Parathyroid adenoma (tissue), 2 donors: ENCODE measurements at regions not wholly inside any gene's neighbourhood (a gene's known extent, or its start where the extent isn't known, plus 50 kb on each side); places are given as distances from the start of the nearest gene placed in this dataset.

Experiments
- H2AFZ ChIP-seq: fragments of 300-600 bp; sonication (generic); one replicate; pipeline ENCODE4 v1.7.0; 2017; ENCODE audit warnings: antibody characterized with exemption, mild to moderate bottlenecking
- H3K27ac ChIP-seq: fragments of 300-600 bp; sonication (generic); one replicate; pipeline ENCODE4 v1.7.0; 2017
- H3K27me3 ChIP-seq: fragments of 300-600 bp; sonication (generic); one replicate; pipeline ENCODE4 v1.7.0; 2017; ENCODE audit warnings: low read length; ENCODE audit not compliant: control insufficient read depth, insufficient read depth
- H3K36me3 ChIP-seq: fragments of 300-600 bp; sonication (generic); one replicate; pipeline ENCODE4 v1.7.0; 2017; ENCODE audit warnings: low read length; ENCODE audit not compliant: control insufficient read depth, insufficient read depth
- H3K4me1 ChIP-seq: fragments of 300-600 bp; sonication (generic); one replicate; pipeline ENCODE4 v1.7.0; 2017; ENCODE audit warnings: control low read depth
- H3K4me2 ChIP-seq: fragments of 300-600 bp; sonication (generic); one replicate; pipeline ENCODE4 v1.7.0; 2017; ENCODE audit warnings: low read length
- H3K4me3 ChIP-seq: fragments of 300-600 bp; sonication (generic); one replicate; pipeline ENCODE4 v1.7.0; 2017; ENCODE audit warnings: low read depth, low read length
- H3K79me2 ChIP-seq: fragments of 300-600 bp; sonication (generic); one replicate; pipeline ENCODE4 v1.7.0; 2017; ENCODE audit warnings: control low read depth
- H3K9ac ChIP-seq: fragments of 300-600 bp; sonication (generic); one replicate; pipeline ENCODE4 v1.7.0; 2017; ENCODE audit warnings: mild to moderate bottlenecking
- H3K9me3 ChIP-seq: fragments of 300-600 bp; sonication (generic); one replicate; pipeline ENCODE4 v1.7.0; 2017; ENCODE audit warnings: low read length; ENCODE audit not compliant: control insufficient read depth
- TF ChIP-seq, protein P1 (sequence below): fragments of 300-600 bp; sonication (generic); IDR thresholded peaks from one replicate; pipeline ENCODE4 v1.7.0; 2017; ENCODE audit warnings: antibody characterized with exemption, mild to moderate bottlenecking
- donor health status: primary hyperparathyroidism.

DNA sequence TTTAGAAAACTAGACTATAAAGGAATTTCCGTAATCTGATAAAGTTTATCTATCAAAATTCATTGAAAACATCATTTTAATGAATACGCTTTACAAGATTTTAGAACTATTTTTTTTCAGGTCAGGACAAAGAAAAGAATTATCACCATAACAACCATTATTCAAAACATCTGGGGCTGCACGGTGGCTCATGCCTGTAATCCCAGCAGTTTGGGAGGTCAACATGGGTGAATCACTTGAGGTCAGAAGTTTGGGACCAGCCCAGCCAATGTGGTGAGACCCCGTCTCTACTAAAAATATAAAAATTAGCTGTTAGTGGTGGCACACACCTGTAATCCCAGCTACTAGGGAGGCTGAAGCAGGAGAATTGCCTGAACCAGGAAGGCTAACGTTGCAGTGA, 260.4 kb downstream of the WNT5A start:
- no peaks in the 10 kb centered on the region for H3K79me2 ChIP-seq
- no peak overlapping the region for H2AFZ ChIP-seq
- H3K4me1 ChIP-seq: no peaks in the 10 kb centered on the region
- no peak overlapping the region for H3K4me3 ChIP-seq
- H3K9me3 ChIP-seq: no peaks in the 10 kb centered on the region
- H3K27ac ChIP-seq: no peak overlapping the region
- no peak overlapping the region for H3K9ac ChIP-seq
- no peak overlapping the region for H3K4me2 ChIP-seq
- H3K27me3 ChIP-seq: no peaks in the 10 kb centered on the region
- H3K36me3 ChIP-seq: no peaks in the 10 kb centered on the region
- TF ChIP-seq, protein P1, sequence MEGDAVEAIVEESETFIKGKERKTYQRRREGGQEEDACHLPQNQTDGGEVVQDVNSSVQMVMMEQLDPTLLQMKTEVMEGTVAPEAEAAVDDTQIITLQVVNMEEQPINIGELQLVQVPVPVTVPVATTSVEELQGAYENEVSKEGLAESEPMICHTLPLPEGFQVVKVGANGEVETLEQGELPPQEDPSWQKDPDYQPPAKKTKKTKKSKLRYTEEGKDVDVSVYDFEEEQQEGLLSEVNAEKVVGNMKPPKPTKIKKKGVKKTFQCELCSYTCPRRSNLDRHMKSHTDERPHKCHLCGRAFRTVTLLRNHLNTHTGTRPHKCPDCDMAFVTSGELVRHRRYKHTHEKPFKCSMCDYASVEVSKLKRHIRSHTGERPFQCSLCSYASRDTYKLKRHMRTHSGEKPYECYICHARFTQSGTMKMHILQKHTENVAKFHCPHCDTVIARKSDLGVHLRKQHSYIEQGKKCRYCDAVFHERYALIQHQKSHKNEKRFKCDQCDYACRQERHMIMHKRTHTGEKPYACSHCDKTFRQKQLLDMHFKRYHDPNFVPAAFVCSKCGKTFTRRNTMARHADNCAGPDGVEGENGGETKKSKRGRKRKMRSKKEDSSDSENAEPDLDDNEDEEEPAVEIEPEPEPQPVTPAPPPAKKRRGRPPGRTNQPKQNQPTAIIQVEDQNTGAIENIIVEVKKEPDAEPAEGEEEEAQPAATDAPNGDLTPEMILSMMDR: no peak

DNA sequence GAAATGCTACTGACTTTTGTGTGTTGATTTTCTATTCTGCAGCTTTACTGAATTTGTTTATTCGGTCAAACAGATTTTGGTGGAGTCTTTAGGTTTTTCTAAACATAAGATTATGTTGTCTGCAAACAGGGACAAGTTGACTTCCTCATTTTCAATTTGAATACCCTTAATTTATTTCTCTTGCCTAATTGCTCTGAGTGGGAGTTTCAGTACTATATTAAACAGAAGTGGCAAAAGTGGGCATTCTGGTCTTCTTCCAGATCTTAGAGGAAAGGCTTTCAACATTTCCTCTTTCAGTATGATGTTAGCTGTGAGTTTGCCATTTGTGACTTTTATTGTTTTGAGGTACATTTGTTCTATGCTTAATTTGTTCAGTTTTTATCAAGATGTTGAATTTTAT, 268.5 kb downstream of the WNT5A start:
- TF ChIP-seq, protein P1: no peak
- Histone ChIP-seq H3K4me2 (no peak overlapping the region), H3K79me2 (no peaks in the 10 kb centered on the region), H3K9me3 (peaks cover 2% of the 10 kb centered on the region), H3K9ac (no peak overlapping the region), H3K4me1 (no peaks in the 10 kb centered on the region), H3K36me3 (no peaks in the 10 kb centered on the region), H2AFZ (no peak overlapping the region), H3K4me3 (no peak overlapping the region), H3K27ac (no peak overlapping the region), H3K27me3 (no peaks in the 10 kb centered on the region)

DNA sequence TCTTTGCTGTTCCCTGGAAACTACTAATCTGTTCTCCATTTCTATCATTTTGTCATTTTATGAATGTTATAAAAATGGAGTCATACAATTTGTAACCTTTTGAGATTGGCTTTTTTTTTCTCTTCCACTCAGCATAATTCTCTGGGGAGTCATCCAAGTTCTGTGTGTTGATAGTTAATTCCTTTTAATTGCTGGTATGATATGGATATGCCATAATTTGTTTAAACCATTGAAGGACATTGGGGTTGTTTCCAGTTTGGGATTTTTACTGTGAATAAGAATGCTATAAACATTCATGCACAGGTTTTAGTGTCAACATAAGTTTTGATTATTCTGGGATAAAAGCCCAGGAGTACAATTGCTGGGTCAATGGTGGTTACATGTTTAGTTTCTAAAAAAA, 279.4 kb downstream of the WNT5A start:
- H3K27ac ChIP-seq: no peak overlapping the region
- no peak overlapping the region for H3K9ac ChIP-seq
- no peaks in the 10 kb centered on the region for H3K36me3 ChIP-seq
- H3K4me2 ChIP-seq: no peak overlapping the region
- H2AFZ ChIP-seq: no peak overlapping the region
- H3K27me3 ChIP-seq: no peaks in the 10 kb centered on the region
- H3K4me3 ChIP-seq: no peak overlapping the region
- no peaks in the 10 kb centered on the region for H3K4me1 ChIP-seq
- TF ChIP-seq, protein P1: no peak
- no peaks in the 10 kb centered on the region for H3K9me3 ChIP-seq
- no peaks in the 10 kb centered on the region for H3K79me2 ChIP-seq

DNA sequence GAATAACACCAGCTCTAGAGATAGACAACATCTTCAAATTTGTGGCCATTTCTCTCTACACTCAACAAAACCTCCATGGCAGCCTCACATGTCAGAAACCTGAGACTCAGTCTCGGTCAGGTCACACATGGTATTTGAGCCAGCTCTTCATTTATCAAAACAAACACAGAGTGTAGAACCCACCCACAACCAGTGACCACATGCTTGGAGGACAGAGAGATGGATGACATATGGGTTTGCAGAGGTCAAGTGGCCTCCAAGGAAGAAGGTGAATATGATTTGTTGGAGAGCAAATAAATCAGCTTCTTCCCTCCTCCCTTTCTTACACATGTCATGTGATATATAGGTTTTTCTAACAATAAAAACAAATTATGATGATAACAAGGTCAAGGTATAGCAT, 278.1 kb upstream of the LRTM1 start:
- H3K9ac ChIP-seq: no peak overlapping the region
- H3K4me3 ChIP-seq: no peak overlapping the region
- H3K4me1 ChIP-seq: no peaks in the 10 kb centered on the region
- no peaks in the 10 kb centered on the region for H3K27me3 ChIP-seq
- H3K9me3 ChIP-seq: no peaks in the 10 kb centered on the region
- no peaks in the 10 kb centered on the region for H3K36me3 ChIP-seq
- no peak overlapping the region for H3K4me2 ChIP-seq
- TF ChIP-seq, protein P1: no peak
- H2AFZ ChIP-seq: no peak overlapping the region
- H3K27ac ChIP-seq: no peak overlapping the region
- no peaks in the 10 kb centered on the region for H3K79me2 ChIP-seq

DNA sequence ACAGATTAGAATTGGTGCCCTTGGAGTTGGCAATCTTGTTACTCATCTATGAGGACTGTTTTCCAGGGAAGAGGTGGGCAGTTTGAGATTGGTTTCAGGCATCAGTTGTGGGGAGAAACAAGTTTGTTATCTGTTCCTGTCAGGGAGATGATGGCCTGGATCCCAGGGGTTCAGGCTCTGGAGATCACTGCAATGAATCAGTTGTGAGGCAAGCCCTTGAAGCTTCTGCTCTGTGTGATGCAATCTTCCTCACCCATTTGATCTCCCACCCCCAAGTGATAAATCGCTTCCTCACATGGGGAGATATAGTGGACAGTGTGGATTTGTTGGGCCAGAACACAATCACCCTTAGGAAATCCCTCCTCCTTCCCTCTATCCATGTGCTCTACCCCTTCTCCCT, 276.6 kb upstream of the LRTM1 start:
- H3K27ac ChIP-seq: no peak overlapping the region
- no peaks in the 10 kb centered on the region for H3K9me3 ChIP-seq
- no peak overlapping the region for H3K4me2 ChIP-seq
- no peaks in the 10 kb centered on the region for H3K36me3 ChIP-seq
- no peak overlapping the region for H2AFZ ChIP-seq
- H3K9ac ChIP-seq: no peak overlapping the region
- H3K4me1 ChIP-seq: no peaks in the 10 kb centered on the region
- TF ChIP-seq, protein P1: no peak
- H3K27me3 ChIP-seq: no peaks in the 10 kb centered on the region
- H3K79me2 ChIP-seq: no peaks in the 10 kb centered on the region
- H3K4me3 ChIP-seq: no peak overlapping the region
